SH-SY5Y (cell line): ENCODE measurements at regions not wholly inside any gene's neighbourhood (a gene's known extent, or its start where the extent isn't known, plus 50 kb on each side); places are given as distances from the start of the nearest gene placed in this dataset.

Experiments used
- GATA2 ChIP-seq: IDR thresholded peaks from 2 replicates; pipeline ENCODE4 v1.6.1; 2011; ENCODE audit warnings: mild to moderate bottlenecking, low read depth, low read length
- GATA3 ChIP-seq: IDR thresholded peaks from 2 replicates; pipeline ENCODE4 v1.6.1; 2011; ENCODE audit warnings: low read depth, mild to moderate bottlenecking, low read length, moderate library complexity

DNA sequence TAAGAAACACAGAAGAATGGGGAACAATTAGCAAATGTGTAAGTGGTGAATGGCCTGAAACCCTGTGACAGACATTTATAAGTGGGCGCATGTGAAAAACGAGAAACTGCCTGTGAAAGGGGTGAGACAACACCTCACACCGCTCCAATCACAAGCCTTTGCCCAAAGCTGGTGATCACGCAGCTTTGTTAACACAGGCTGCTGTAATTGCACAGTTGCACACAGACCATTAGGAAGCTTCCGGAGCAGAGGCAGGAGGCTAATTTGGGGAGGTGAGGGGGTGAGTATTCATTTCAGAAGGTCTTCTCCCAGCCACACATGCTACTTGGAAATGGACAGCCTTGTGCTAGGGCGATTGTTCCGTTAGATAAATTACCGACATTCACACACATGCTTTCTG is 294.0 kb downstream of the MED10 start:
- TF ChIP-seq GATA2 (no peak), GATA3 (no peak)
